ENCODE measurements at regions not wholly inside any gene's neighbourhood (a gene's known extent, or its start where the extent isn't known, plus 50 kb on each side); places are given as distances from the start of the nearest gene placed in this dataset.

DNA sequence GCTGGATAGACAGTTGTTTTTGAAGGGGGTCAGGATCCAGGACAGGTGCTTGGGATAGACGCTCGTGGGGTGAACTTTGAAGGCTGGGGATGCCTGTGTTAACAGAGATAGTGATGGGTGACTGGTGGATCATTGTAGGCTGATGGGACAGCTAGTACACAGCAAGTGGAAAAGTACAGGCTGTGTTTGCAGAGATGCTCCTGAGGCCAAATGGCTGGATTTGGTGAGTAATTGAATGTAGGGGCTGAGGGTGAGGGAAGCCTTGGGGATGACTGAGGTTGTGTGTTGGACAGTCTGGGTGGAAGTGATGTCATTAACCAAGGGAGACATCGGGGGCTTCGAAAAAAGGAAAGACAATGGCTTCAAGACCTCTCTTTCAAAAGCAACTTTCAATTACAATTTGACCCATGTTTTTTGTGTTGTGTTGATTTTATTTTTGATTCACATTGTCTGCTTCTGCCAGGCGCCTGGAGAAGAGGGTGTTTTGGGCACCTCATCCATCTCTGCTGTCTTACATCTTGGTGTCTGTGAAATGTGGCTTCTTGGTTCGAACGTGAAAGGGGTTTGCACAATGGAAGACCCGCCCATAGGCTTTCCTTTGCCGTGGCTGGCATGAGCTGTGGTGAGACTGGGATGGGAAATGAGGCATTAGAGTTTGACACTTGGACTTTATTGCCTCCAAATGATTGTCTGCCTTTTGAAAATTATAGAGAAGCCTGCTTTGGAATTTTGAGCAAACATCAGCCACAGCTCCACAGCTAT, 147.5 kb downstream of the FOXD2 start:
- TF ChIP-seq, protein P1, sequence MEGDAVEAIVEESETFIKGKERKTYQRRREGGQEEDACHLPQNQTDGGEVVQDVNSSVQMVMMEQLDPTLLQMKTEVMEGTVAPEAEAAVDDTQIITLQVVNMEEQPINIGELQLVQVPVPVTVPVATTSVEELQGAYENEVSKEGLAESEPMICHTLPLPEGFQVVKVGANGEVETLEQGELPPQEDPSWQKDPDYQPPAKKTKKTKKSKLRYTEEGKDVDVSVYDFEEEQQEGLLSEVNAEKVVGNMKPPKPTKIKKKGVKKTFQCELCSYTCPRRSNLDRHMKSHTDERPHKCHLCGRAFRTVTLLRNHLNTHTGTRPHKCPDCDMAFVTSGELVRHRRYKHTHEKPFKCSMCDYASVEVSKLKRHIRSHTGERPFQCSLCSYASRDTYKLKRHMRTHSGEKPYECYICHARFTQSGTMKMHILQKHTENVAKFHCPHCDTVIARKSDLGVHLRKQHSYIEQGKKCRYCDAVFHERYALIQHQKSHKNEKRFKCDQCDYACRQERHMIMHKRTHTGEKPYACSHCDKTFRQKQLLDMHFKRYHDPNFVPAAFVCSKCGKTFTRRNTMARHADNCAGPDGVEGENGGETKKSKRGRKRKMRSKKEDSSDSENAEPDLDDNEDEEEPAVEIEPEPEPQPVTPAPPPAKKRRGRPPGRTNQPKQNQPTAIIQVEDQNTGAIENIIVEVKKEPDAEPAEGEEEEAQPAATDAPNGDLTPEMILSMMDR (conservative IDR thresholded peaks at IDR 0.05; ENCODE audit: low read depth, low read length): no peak
- TF ChIP-seq EZH2 (IDR thresholded peaks at IDR 0.05; ENCODE audit: low read length, unreplicated experiment) (no peak), EZH2phosphoT487 (IDR thresholded peaks at IDR 0.05; ENCODE audit: borderline replicate concordance, low read length) (no peak)
